Colonic mucosa (tissue), 4 donors: ENCODE measurements at regions not wholly inside any gene's neighbourhood (a gene's known extent, or its start where the extent isn't known, plus 50 kb on each side); places are given as distances from the start of the nearest gene placed in this dataset.
"Not testable (repeated sequence)": the region's sequence is repeated elsewhere in the genome, so short reads cannot be mapped to it uniquely, and the experiment has no call there.

ENCODE experiments used
- DNase-seq: peaks from one replicate; pipeline ENCODE4 v3.0.0-alpha.2; 2020
- H3K27ac ChIP-seq: fragments of 200-600 bp; one replicate; pipeline ENCODE4 v1.8.0; 2021
- H3K27me3 ChIP-seq: fragments of 200-600 bp; one replicate; pipeline ENCODE4 v1.8.0; 2021
- H3K36me3 ChIP-seq: fragments of 200-600 bp; one replicate; pipeline ENCODE4 v1.8.0; 2021
- H3K4me1 ChIP-seq: fragments of 200-600 bp; one replicate; pipeline ENCODE4 v1.8.0; 2021; ENCODE audit warnings: mild to moderate bottlenecking
- H3K4me3 ChIP-seq: fragments of 200-600 bp; one replicate; pipeline ENCODE4 v1.8.0; 2021
- H3K9ac ChIP-seq, 2 donors: one replicate each; pipeline ENCODE4 v1.7.0; 2013; ENCODE audit warnings: control low read depth in 2 of 2, low read depth in 2 of 2, low read length in 2 of 2
- H3K9me3 ChIP-seq: fragments of 200-600 bp; one replicate; pipeline ENCODE4 v1.8.0; 2021
- intact Hi-C: fragments of 100-400 bp; cut with DNase I; formaldehyde crosslinking; loops from one replicate; pipeline ENCODE4 v1.14.1; 2022
- TF ChIP-seq, protein P1 (sequence below): fragments of 200-600 bp; IDR thresholded peaks from one replicate; pipeline ENCODE4 v1.8.0; 2022; ENCODE audit warnings: antibody characterized with exemption, mild to moderate bottlenecking
- donor health status: healthy.
- donor health status: DM: no; HTN: no; CAD: no.
- donor health status: DM: no; HTN: no; CAD: no.

DNA sequence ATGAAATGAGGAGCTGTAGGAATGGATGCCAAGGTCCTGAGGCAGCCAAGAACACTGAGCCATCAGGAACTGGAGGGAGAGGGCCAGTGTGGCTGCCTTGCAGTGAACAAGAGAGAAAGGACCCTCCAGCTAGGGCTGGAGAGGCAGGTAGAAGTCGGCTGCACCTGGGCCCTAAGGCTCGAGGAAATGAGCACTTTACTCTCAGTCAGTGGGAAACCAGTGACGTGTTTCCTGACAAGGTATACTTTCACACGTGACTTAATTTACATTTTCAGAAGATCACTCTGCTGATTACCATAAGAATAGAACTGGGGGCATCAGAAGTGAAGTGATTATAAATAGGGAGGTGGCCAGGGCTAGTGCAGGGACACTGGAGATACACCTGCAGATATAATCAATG lies 115.2 kb downstream of the C17orf67 start:
- intact Hi-C loops, result loop anchor here (10.0 kb wide), 1 partner anchor 214 kb away; no protein-coding TSS in a partner anchor
- no peak for DNase-seq
- H3K27me3 ChIP-seq, result no peaks in the 10 kb centered on the region
- H3K9me3 ChIP-seq, result no peaks in the 10 kb centered on the region
- H3K4me1 ChIP-seq, result no peaks in the 10 kb centered on the region
- no peak overlapping the region for H3K4me3 ChIP-seq
- H3K36me3 ChIP-seq, result no peaks in the 10 kb centered on the region
- TF ChIP-seq, protein P1, sequence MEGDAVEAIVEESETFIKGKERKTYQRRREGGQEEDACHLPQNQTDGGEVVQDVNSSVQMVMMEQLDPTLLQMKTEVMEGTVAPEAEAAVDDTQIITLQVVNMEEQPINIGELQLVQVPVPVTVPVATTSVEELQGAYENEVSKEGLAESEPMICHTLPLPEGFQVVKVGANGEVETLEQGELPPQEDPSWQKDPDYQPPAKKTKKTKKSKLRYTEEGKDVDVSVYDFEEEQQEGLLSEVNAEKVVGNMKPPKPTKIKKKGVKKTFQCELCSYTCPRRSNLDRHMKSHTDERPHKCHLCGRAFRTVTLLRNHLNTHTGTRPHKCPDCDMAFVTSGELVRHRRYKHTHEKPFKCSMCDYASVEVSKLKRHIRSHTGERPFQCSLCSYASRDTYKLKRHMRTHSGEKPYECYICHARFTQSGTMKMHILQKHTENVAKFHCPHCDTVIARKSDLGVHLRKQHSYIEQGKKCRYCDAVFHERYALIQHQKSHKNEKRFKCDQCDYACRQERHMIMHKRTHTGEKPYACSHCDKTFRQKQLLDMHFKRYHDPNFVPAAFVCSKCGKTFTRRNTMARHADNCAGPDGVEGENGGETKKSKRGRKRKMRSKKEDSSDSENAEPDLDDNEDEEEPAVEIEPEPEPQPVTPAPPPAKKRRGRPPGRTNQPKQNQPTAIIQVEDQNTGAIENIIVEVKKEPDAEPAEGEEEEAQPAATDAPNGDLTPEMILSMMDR, result no peak
- no peak overlapping the region for H3K9ac ChIP-seq
- no peak overlapping the region for H3K27ac ChIP-seq

DNA sequence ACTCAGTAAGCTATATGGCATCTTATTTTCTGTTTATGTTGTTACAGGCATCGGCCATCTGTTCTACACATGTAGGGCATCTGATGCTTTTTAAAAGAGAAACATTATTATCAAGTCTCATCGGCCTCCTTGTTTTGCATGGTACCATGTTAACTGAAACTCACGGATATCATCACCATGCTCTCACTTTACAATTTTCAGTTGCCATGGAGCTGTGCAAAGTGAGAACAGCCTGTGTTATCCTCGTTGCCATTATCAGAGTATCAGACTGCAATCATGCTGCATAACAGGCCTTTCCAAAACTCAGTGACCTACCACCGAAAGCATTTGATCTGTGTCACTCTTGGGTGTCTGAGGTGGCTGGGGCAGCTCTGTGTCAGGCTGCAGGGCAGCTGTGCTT lies 110.3 kb downstream of the C17orf67 start:
- Histone ChIP-seq H3K4me1 (no peaks in the 10 kb centered on the region), H3K4me3 (no peak overlapping the region), H3K36me3 (no peaks in the 10 kb centered on the region), H3K9me3 (no peaks in the 10 kb centered on the region), H3K27me3 (no peaks in the 10 kb centered on the region), H3K9ac (no peak overlapping the region), H3K27ac (no peak overlapping the region)
- TF ChIP-seq, protein P1, result no peak
- intact Hi-C loops, result no loop called here
- DNase-seq, result no peak

DNA sequence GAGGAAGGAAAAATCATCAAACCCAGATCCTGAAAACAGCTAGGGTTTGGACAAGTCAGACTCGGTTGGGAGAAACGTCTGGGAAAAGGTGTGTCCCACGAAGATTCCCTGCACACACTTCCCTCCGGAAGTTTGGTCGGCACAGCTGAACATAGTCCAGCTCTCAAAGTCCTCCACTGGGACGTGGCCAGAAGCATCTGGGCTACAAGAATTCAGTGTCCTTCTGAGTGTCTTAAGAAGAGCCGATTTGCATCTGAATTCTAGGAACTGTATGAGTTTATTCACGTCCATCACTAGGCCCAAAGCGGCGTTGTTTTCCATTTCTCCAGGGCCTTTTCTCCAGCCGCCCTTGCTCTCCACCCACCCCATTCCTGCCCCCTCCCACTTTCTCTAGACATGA lies 109.1 kb downstream of the C17orf67 start:
- TF ChIP-seq, protein P1, result no peak
- Histone ChIP-seq H3K9ac (no peak overlapping the region), H3K27ac (no peak overlapping the region), H3K36me3 (no peaks in the 10 kb centered on the region), H3K4me3 (no peak overlapping the region), H3K4me1 (no peaks in the 10 kb centered on the region), H3K9me3 (no peaks in the 10 kb centered on the region), H3K27me3 (no peaks in the 10 kb centered on the region)
- no peak for DNase-seq
- intact Hi-C loops, result no loop called here

DNA sequence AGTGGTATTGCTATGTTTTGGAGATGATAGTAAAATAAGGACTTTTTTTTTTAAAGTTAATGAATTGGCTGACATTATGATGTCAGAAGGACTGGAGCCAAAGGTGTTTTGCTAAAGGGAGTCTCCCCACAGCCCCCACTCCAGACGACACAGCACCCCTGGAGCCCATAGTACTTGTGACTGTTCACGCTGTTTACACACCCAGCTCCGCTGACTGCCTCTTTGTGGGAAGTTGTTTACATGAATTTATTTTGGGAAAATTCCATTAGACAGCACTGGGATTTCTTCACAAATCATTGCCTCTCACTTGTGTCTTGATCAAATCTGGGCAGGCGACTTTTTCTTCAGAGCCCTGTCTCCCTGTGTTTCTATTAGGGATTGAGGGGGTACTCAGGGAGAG lies 108.6 kb downstream of the C17orf67 start:
- H3K4me3 ChIP-seq, result no peak overlapping the region
- DNase-seq, result no peak
- intact Hi-C loops, result no loop called here
- H3K9me3 ChIP-seq, result no peaks in the 10 kb centered on the region
- TF ChIP-seq, protein P1, result no peak
- H3K27me3 ChIP-seq, result no peaks in the 10 kb centered on the region
- H3K9ac ChIP-seq, result no peak overlapping the region
- no peaks in the 10 kb centered on the region for H3K36me3 ChIP-seq
- no peak overlapping the region for H3K27ac ChIP-seq
- no peaks in the 10 kb centered on the region for H3K4me1 ChIP-seq

DNA sequence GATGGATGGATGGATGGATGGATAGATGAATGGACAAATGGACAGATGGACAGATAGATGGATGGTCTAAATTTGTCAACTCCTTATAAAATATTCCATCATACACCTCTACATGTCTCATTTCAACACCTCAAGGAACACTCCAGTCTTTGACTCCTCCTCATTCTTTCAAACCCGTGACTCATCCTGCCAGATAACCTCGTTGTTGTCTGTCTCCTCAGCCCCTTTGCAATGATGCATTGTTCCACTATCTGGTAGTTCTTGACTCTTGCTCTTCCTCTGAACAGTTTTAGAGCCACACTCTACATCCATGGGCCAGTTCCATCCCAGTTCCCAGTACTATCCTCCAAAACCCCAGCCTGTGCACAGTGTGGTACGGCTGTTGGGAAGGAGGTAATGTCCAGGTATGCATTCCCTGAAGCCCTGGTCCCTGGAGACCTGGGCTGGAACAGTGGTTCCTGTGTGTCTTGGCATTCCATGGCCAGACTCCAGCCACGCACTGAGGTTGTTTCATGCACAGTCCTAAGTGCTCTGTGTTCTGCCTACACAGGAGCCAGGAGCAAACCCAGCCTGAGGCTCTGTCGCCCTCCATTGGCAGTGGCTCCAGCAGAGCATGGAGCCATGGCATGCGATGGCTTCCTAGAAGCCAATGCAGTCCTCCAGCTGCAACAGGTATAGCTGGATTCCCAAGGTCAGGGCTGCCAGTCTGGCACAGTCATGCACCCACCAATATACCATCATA lies 105.7 kb downstream of the C17orf67 start:
- Histone ChIP-seq H3K9me3 (no peaks in the 10 kb centered on the region), H3K9ac (no peak overlapping the region), H3K4me3 (no peak overlapping the region), H3K4me1 (no peaks in the 10 kb centered on the region), H3K27ac (no peak overlapping the region), H3K27me3 (no peaks in the 10 kb centered on the region), H3K36me3 (no peaks in the 10 kb centered on the region)
- DNase-seq, result no peak
- TF ChIP-seq, protein P1, result no peak
- intact Hi-C loops, result no loop called here

DNA sequence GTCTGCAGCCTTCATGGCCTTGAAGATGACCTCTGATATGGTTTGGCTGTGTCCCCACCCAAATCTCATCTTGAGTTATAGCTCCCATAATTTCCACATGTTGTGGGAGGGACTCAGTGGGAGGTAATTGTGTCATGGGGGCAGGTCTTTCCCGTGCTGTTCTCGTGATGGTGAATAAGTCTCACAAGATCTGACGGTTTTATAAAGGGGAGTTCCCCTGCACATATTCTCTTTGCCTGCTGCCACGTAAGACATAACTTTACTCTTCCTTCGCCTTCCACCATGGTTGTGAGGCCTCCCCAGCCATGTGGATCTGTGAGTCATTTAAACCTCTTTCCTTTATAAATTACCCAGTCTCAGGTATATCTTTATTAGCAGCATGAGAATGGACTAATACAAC lies 102.6 kb downstream of the C17orf67 start:
- H3K27ac ChIP-seq, H3K9me3 ChIP-seq, intact Hi-C loops, H3K36me3 ChIP-seq, DNase-seq, H3K4me1 ChIP-seq, H3K27me3 ChIP-seq, H3K9ac ChIP-seq, H3K4me3 ChIP-seq: not testable (repeated sequence)
